Right lobe of liver (tissue), 4 donors: ENCODE measurements at regions not wholly inside any gene's neighbourhood (a gene's known extent, or its start where the extent isn't known, plus 50 kb on each side); places are given as distances from the start of the nearest gene placed in this dataset.

Source experiments
- CTCF ChIP-seq, 4 donors: fragments of 200-600 bp in 3 of 4; fragments of 450-650 bp in 1 of 4; IDR thresholded peaks; one replicate each; pipeline versions ENCODE4 v1.5.1 to v1.8.0; 2016 to 2022; ENCODE audit warnings: antibody characterized with exemption in 4 of 4, mild to moderate bottlenecking in 2 of 4
- POLR2A ChIP-seq: fragments of 450-650 bp; IDR thresholded peaks from one replicate; pipeline ENCODE4 v1.6.1; 2017; ENCODE audit warnings: antibody characterized with exemption, mild to moderate bottlenecking
- donor health status: DM: no; HTN: no; CAD: no.
- donor health status: DM: no; HTN: no; CAD: no.
- donor health status: DM: no; HTN: yes; CAD: no.

- TF ChIP-seq POLR2A, result no peak
- TF ChIP-seq CTCF (IDR thresholded peaks at IDR 0.05), result no peak
Observed at GRCh38 chr22:33119044-33119443, 60.9 kb upstream of the SYN3 start.
